ENCODE measurements at regions not wholly inside any gene's neighbourhood (a gene's known extent, or its start where the extent isn't known, plus 50 kb on each side); places are given as distances from the start of the nearest gene placed in this dataset.

- ChIA-PET CTCF (no interaction called here), POLR2A (no interaction called here)
- peaks cover 0 to 12% (median 5%) of the 10 kb centered on the region in 5 donors for H3K36me3 Mint-ChIP-seq
- Histone ChIP-seq H3K4me1 (ENCODE audit: control insufficient read depth in 2 of 2, insufficient read depth in 2 of 2, low read length in 2 of 2) (no peaks in the 10 kb centered on the region), H3K27ac (ENCODE audit: low read depth, low read length) (no peak overlapping the region), H3K27me3 (ENCODE audit: control insufficient read depth in 2 of 2, insufficient read depth in 2 of 2, low read length in 2 of 2) (no peaks in the 10 kb centered on the region), H3K36me3 (ENCODE audit: control insufficient read depth in 2 of 3, insufficient read depth in 3 of 3, low read length in 3 of 3) (no peaks in the 10 kb centered on the region), H3K9me3 (ENCODE audit: control insufficient read depth in 2 of 3, low read length in 3 of 3) (no peaks in the 10 kb centered on the region), H3K4me3 (ENCODE audit: low read length) (no peak overlapping the region)
- intact Hi-C loops (cut with micrococcal nuclease), result no loop called here
- H3K4me3 Mint-ChIP-seq, result no peak overlapping the region
- H3K27ac Mint-ChIP-seq, result no peak overlapping the region
- H3K9me3 Mint-ChIP-seq, result peaks cover 0 to 2% (median 0%) of the 10 kb centered on the region in 11 donors
- H3K4me1 Mint-ChIP-seq, result no peaks in the 10 kb centered on the region
- DNase-seq (no peak), ATAC-seq (no peak)
- no peaks in the 10 kb centered on the region for H3K27me3 Mint-ChIP-seq
Observed at GRCh38 chr2:19026261-19026660, 332.2 kb downstream of the OSR1 start.

DNA sequence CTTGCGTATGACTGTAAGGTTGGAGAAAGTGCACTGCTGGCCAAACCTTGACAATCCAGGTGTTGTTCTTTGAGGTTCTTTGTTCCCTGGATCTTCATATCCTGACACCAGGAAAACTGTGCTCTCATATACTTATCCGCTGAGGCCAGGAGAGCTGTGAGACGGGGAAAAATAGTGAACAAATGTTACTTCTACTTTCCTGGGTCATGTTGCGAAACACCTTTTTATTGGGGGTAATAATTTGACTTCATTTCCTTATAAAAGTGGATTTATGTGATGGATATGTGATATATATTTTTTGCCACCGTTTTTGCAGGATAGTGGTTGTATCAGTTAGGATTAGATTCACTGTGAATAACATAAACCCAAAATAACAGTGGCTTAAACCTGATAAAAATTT lies 336.1 kb downstream of the OSR1 start:
- no peak overlapping the region for H3K27ac Mint-ChIP-seq
- H3K4me1 ChIP-seq (ENCODE audit: control insufficient read depth in 2 of 2, insufficient read depth in 2 of 2, low read length in 2 of 2), result no peaks in the 10 kb centered on the region
- H3K36me3 Mint-ChIP-seq, result peaks cover 0 to 13% (median 9%) of the 10 kb centered on the region in 5 donors
- no peak overlapping the region for H3K27ac ChIP-seq (ENCODE audit: low read depth, low read length)
- no peak overlapping the region for H3K4me3 ChIP-seq (ENCODE audit: low read length)
- no peaks in the 10 kb centered on the region for H3K27me3 ChIP-seq (ENCODE audit: control insufficient read depth in 2 of 2, insufficient read depth in 2 of 2, low read length in 2 of 2)
- DNase-seq (no peak), ATAC-seq (no peak)
- no peaks in the 10 kb centered on the region for H3K4me1 Mint-ChIP-seq
- H3K9me3 Mint-ChIP-seq, result peaks cover 0 to 6% (median 2%) of the 10 kb centered on the region in 11 donors
- H3K9me3 ChIP-seq (ENCODE audit: control insufficient read depth in 2 of 3, low read length in 3 of 3), result no peaks in the 10 kb centered on the region
- intact Hi-C loops (cut with micrococcal nuclease), result no loop called here
- POLR2A ChIA-PET, result no interaction called here
- H3K4me3 Mint-ChIP-seq, result no peak overlapping the region
- H3K27me3 Mint-ChIP-seq, result no peaks in the 10 kb centered on the region
- no peaks in the 10 kb centered on the region for H3K36me3 ChIP-seq (ENCODE audit: control insufficient read depth in 2 of 3, insufficient read depth in 3 of 3, low read length in 3 of 3)
- CTCF ChIA-PET, result no interaction called here

DNA sequence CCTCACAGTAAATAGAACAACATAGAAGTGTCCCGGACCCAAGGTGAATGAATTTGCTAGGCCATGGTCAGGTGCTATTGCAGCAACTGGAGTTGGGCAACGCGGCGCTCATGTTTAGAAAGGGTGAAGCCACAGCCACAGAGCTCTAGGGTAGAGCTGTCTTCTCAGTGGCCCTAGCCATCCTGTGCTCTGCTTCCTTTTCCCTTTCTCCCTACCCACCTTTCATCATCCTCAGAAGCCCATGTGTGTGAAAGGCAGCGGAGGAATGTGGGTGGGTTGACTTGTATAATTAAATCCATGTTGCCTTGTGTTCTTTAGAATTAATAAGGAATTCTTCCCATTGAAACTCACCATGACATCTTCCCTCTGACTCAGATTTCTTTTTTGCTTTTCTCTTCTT lies 336.7 kb downstream of the OSR1 start:
- Mint-ChIP-seq H3K4me3 (no peak overlapping the region), H3K27me3 (no peaks in the 10 kb centered on the region), H3K36me3 (peaks cover 0 to 17% (median 11%) of the 10 kb centered on the region in 5 donors), H3K9me3 (peaks cover 0 to 11% (median 4%) of the 10 kb centered on the region in 11 donors), H3K27ac (no peak overlapping the region), H3K4me1 (no peaks in the 10 kb centered on the region)
- Histone ChIP-seq H3K27ac (ENCODE audit: low read depth, low read length) (no peak overlapping the region), H3K4me1 (ENCODE audit: control insufficient read depth in 2 of 2, insufficient read depth in 2 of 2, low read length in 2 of 2) (no peaks in the 10 kb centered on the region), H3K27me3 (ENCODE audit: control insufficient read depth in 2 of 2, insufficient read depth in 2 of 2, low read length in 2 of 2) (no peaks in the 10 kb centered on the region), H3K4me3 (ENCODE audit: low read length) (no peak overlapping the region), H3K9me3 (ENCODE audit: control insufficient read depth in 2 of 3, low read length in 3 of 3) (no peaks in the 10 kb centered on the region), H3K36me3 (ENCODE audit: control insufficient read depth in 2 of 3, insufficient read depth in 3 of 3, low read length in 3 of 3) (no peaks in the 10 kb centered on the region)
- POLR2A ChIA-PET, result no interaction called here
- ATAC-seq (no peak), DNase-seq (no peak)
- intact Hi-C loops (cut with micrococcal nuclease), result no loop called here
- CTCF ChIA-PET, result no interaction called here

DNA sequence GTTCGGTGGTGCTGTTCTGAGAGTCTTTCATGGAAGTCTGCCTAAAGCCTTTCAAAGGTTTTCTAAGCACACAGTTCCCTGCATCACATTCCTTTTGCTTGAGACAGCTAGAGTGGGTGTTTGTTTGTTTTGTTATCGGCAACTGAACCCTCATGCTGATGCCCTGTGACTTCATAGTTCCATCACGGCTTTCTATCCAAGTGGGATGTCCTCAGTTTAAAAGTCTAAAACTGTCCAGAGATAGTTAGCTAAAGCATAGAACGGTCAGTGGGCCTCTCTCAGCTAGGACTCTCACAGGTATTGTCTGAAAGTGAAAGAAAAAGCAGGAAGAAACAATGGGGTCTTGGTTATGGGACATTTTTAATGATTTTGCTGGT lies 337.3 kb downstream of the OSR1 start:
- DNase-seq (no peak), ATAC-seq (no peak)
- Histone ChIP-seq H3K4me1 (ENCODE audit: control insufficient read depth in 2 of 2, insufficient read depth in 2 of 2, low read length in 2 of 2) (no peaks in the 10 kb centered on the region), H3K27ac (ENCODE audit: low read depth, low read length) (no peak overlapping the region), H3K27me3 (ENCODE audit: control insufficient read depth in 2 of 2, insufficient read depth in 2 of 2, low read length in 2 of 2) (no peaks in the 10 kb centered on the region), H3K36me3 (ENCODE audit: control insufficient read depth in 2 of 3, insufficient read depth in 3 of 3, low read length in 3 of 3) (no peaks in the 10 kb centered on the region), H3K9me3 (ENCODE audit: control insufficient read depth in 2 of 3, low read length in 3 of 3) (no peaks in the 10 kb centered on the region), H3K4me3 (ENCODE audit: low read length) (no peak overlapping the region)
- no peak overlapping the region for H3K27ac Mint-ChIP-seq
- H3K27me3 Mint-ChIP-seq, result no peaks in the 10 kb centered on the region
- intact Hi-C loops (cut with micrococcal nuclease), result no loop called here
- no peak overlapping the region for H3K4me3 Mint-ChIP-seq
- CTCF ChIA-PET, result no interaction called here
- H3K36me3 Mint-ChIP-seq, result peaks cover 0 to 17% (median 12%) of the 10 kb centered on the region in 5 donors
- peaks cover 0 to 12% (median 4%) of the 10 kb centered on the region in 11 donors for H3K9me3 Mint-ChIP-seq
- POLR2A ChIA-PET, result no interaction called here
- no peaks in the 10 kb centered on the region for H3K4me1 Mint-ChIP-seq

DNA sequence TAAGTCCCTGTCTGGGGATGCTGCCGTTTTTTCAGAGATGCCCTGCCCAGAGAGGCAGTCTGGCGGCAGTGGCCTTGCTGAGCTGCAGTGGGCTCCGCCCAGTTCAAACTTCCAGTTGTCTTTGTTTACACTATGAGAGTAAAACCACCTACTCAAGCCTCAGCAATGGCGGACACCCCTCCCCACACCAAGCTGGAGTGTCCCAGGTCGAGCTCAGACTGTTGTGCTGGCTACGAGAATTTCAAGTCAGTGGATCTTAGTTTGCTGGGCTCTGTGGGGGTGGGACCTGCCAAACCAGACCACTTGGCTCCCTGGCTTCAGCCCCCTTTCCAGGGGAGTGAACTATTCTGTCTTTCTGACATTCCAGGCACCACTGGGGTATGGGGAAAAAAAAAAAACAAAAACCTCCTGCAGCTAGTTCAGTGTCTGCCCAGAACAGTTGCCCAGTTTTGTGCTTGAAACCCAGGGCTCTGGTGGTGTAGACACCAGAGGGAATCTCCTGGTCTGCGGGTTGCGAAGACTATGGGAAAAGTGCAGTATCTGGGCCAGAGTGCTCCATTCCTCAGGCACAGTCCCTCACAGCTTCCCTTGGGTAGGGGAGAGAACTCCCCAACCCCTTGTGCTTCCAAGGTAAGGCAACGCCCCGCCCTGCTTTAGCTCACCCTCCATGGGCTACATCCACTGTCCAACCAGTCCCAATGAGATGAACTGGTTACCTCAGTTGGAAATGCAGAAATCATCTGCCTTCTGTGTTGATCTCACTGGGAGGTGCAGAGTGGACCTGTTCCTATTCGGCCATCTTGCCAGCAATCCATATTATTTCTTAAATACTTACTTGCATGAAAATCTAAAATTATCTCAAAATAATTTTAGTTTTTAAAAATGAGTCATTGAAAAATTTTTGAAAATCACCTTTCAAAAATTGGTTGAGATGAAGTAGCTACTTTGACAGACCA lies 338.0 kb downstream of the OSR1 start:
- no peaks in the 10 kb centered on the region for H3K4me1 Mint-ChIP-seq
- H3K27me3 ChIP-seq (ENCODE audit: control insufficient read depth in 2 of 2, insufficient read depth in 2 of 2, low read length in 2 of 2), result no peaks in the 10 kb centered on the region
- no peak overlapping the region for H3K4me3 Mint-ChIP-seq
- CTCF ChIA-PET, result no interaction called here
- POLR2A ChIA-PET, result no interaction called here
- H3K9me3 ChIP-seq (ENCODE audit: control insufficient read depth in 2 of 3, low read length in 3 of 3), result no peaks in the 10 kb centered on the region
- ATAC-seq (no peak), DNase-seq (no peak)
- peaks cover 0 to 19% (median 8%) of the 10 kb centered on the region in 11 donors for H3K9me3 Mint-ChIP-seq
- intact Hi-C loops (cut with micrococcal nuclease), result no loop called here
- H3K36me3 ChIP-seq (ENCODE audit: control insufficient read depth in 2 of 3, insufficient read depth in 3 of 3, low read length in 3 of 3), result no peaks in the 10 kb centered on the region
- no peaks in the 10 kb centered on the region for H3K4me1 ChIP-seq (ENCODE audit: control insufficient read depth in 2 of 2, insufficient read depth in 2 of 2, low read length in 2 of 2)
- H3K36me3 Mint-ChIP-seq, result peaks cover 0 to 18% (median 12%) of the 10 kb centered on the region in 5 donors
- H3K4me3 ChIP-seq (ENCODE audit: low read length), result no peak overlapping the region
- H3K27ac ChIP-seq (ENCODE audit: low read depth, low read length), result no peak overlapping the region
- H3K27me3 Mint-ChIP-seq, result no peaks in the 10 kb centered on the region
- H3K27ac Mint-ChIP-seq, result no peak overlapping the region

GRCh38 chr2:19009510-19009909 lies 348.9 kb downstream of the OSR1 start:
- Histone ChIP-seq H3K27ac (ENCODE audit: low read depth, low read length) (no peak overlapping the region), H3K27me3 (ENCODE audit: control insufficient read depth in 2 of 2, insufficient read depth in 2 of 2, low read length in 2 of 2) (no peaks in the 10 kb centered on the region), H3K4me1 (ENCODE audit: control insufficient read depth in 2 of 2, insufficient read depth in 2 of 2, low read length in 2 of 2) (no peaks in the 10 kb centered on the region), H3K36me3 (ENCODE audit: control insufficient read depth in 2 of 3, insufficient read depth in 3 of 3, low read length in 3 of 3) (no peaks in the 10 kb centered on the region), H3K4me3 (ENCODE audit: low read length) (no peak overlapping the region), H3K9me3 (ENCODE audit: control insufficient read depth in 2 of 3, low read length in 3 of 3) (no peaks in the 10 kb centered on the region)
- H3K27me3 Mint-ChIP-seq, result no peaks in the 10 kb centered on the region
- ATAC-seq, result no peak
- ChIA-PET CTCF (no interaction called here), POLR2A (no interaction called here)
- intact Hi-C loops (cut with micrococcal nuclease), result no loop called here
- DNase-seq, result no peak
- peaks cover 0 to 9% (median 4%) of the 10 kb centered on the region in 5 donors for H3K36me3 Mint-ChIP-seq
- H3K9me3 Mint-ChIP-seq, result peaks cover 0 to 14% (median 2%) of the 10 kb centered on the region in 11 donors
- H3K27ac Mint-ChIP-seq, result no peak overlapping the region
- H3K4me1 Mint-ChIP-seq, result no peaks in the 10 kb centered on the region
- no peak overlapping the region for H3K4me3 Mint-ChIP-seq

- intact Hi-C loops (cut with micrococcal nuclease), result loop anchor here in 1 of 2 donors (5.0 kb wide), 1 partner anchor 69 kb away; no protein-coding TSS in a partner anchor
- H3K4me1 ChIP-seq (ENCODE audit: control insufficient read depth in 2 of 2, insufficient read depth in 2 of 2, low read length in 2 of 2), result no peaks in the 10 kb centered on the region
- H3K4me1 Mint-ChIP-seq, result no peaks in the 10 kb centered on the region
- no peaks in the 10 kb centered on the region for H3K27me3 ChIP-seq (ENCODE audit: control insufficient read depth in 2 of 2, insufficient read depth in 2 of 2, low read length in 2 of 2)
- H3K27ac Mint-ChIP-seq, result no peak overlapping the region
- H3K9me3 Mint-ChIP-seq, result peaks cover 0 to 4% (median 0%) of the 10 kb centered on the region in 11 donors
- no peak overlapping the region for H3K4me3 ChIP-seq (ENCODE audit: low read length)
- H3K4me3 Mint-ChIP-seq, result no peak overlapping the region
- DNase-seq (no peak), ATAC-seq (no peak)
- POLR2A ChIA-PET, result no interaction called here
- no peak overlapping the region for H3K27ac ChIP-seq (ENCODE audit: low read depth, low read length)
- H3K9me3 ChIP-seq (ENCODE audit: control insufficient read depth in 2 of 3, low read length in 3 of 3), result no peaks in the 10 kb centered on the region
- no peaks in the 10 kb centered on the region for H3K27me3 Mint-ChIP-seq
- CTCF ChIA-PET, result no interaction called here
- no peaks in the 10 kb centered on the region for H3K36me3 ChIP-seq (ENCODE audit: control insufficient read depth in 2 of 3, insufficient read depth in 3 of 3, low read length in 3 of 3)
- peaks cover 0 to 4% (median 0%) of the 10 kb centered on the region in 5 donors for H3K36me3 Mint-ChIP-seq
Observed at GRCh38 chr2:19003554-19003953, 354.9 kb downstream of the OSR1 start.
